H9 (cell line): ENCODE measurements at regions not wholly inside any gene's neighbourhood (a gene's known extent, or its start where the extent isn't known, plus 50 kb on each side); places are given as distances from the start of the nearest gene placed in this dataset.
A peak's percentile ranks its signal among the peaks of the same experiment; 100 is the strongest.
"Not testable (repeated sequence)": the region's sequence is repeated elsewhere in the genome, so short reads cannot be mapped to it uniquely, and the experiment has no call there.

Experiments used
- DNase-seq: peaks from one replicate; pipeline ENCODE4 v3.0.0-alpha.2; 2017
- H2AFZ ChIP-seq: one replicate; pipeline ENCODE4 v1.6.1; 2013; ENCODE audit warnings: mild to moderate bottlenecking, low read length, control low read depth, moderate library complexity
- H2AK5ac ChIP-seq: 2 replicates; pipeline ENCODE4 v1.6.1; 2013; ENCODE audit warnings: low read length, control low read depth, mixed read lengths; ENCODE audit not compliant: insufficient read length
- H2BK120ac ChIP-seq: one replicate; pipeline ENCODE4 v1.6.1; 2013; ENCODE audit warnings: low read depth, mild to moderate bottlenecking, low read length, control low read depth, inconsistent platforms; ENCODE audit not compliant: poor library complexity, severe bottlenecking
- H2BK12ac ChIP-seq: 2 replicates; pipeline ENCODE4 v1.6.1; 2013; ENCODE audit warnings: low read length, control low read depth, mixed read lengths, low read depth; ENCODE audit not compliant: insufficient read length
- H2BK15ac ChIP-seq: 2 replicates; pipeline ENCODE4 v1.6.1; 2013; ENCODE audit warnings: low read depth, low read length, control low read depth
- H2BK20ac ChIP-seq: one replicate; pipeline ENCODE4 v1.6.1; 2013; ENCODE audit warnings: low read depth, mild to moderate bottlenecking, low read length, control low read depth, inconsistent platforms; ENCODE audit not compliant: poor library complexity, severe bottlenecking
- H2BK5ac ChIP-seq: 2 replicates; pipeline ENCODE4 v1.6.1; 2013; ENCODE audit warnings: low read length, control low read depth, mixed read lengths; ENCODE audit not compliant: insufficient read length
- H3K14ac ChIP-seq: 2 replicates; pipeline ENCODE4 v1.6.1; 2013; ENCODE audit warnings: low read length, control low read depth; ENCODE audit not compliant: insufficient read depth
- H3K18ac ChIP-seq: 2 replicates; pipeline ENCODE4 v1.6.1; 2013; ENCODE audit warnings: low read depth, mild to moderate bottlenecking, mixed read lengths, low read length, control low read depth; ENCODE audit not compliant: insufficient read length
- H3K23ac ChIP-seq: 2 replicates; pipeline ENCODE4 v1.6.1; 2013; ENCODE audit warnings: low read length, control low read depth, mixed read lengths, low read depth; ENCODE audit not compliant: insufficient read length
- H3K23me2 ChIP-seq: 2 replicates; pipeline ENCODE4 v1.6.1; 2013; ENCODE audit warnings: low read depth, mild to moderate bottlenecking, mixed read lengths, low read length, control low read depth; ENCODE audit not compliant: insufficient read length, poor library complexity, severe bottlenecking
- H3K27ac ChIP-seq: 2 replicates; pipeline ENCODE4 v1.5.1; 2013; ENCODE audit warnings: low read length, control low read depth, mixed read lengths, low read depth; ENCODE audit not compliant: insufficient read length
- H3K27me3 ChIP-seq: 2 replicates; pipeline ENCODE4 v1.6.1; 2013; ENCODE audit warnings: low read length, control low read depth, inconsistent platforms; ENCODE audit not compliant: insufficient read depth
- H3K4ac ChIP-seq: 2 replicates; pipeline ENCODE4 v1.6.1; 2013; ENCODE audit warnings: low read depth, mild to moderate bottlenecking, control low read depth, inconsistent platforms, low read length, moderate library complexity
- H3K4me1 ChIP-seq: 2 replicates; pipeline ENCODE4 v1.6.1; 2013; ENCODE audit warnings: low read length, control low read depth, inconsistent platforms; ENCODE audit not compliant: insufficient read depth
- H3K4me2 ChIP-seq: 2 replicates; pipeline ENCODE4 v1.6.1; 2013; ENCODE audit warnings: low read length, control low read depth, mixed read lengths; ENCODE audit not compliant: insufficient read length, insufficient read depth
- H3K56ac ChIP-seq: 2 replicates; pipeline ENCODE4 v1.6.1; 2013; ENCODE audit warnings: low read depth, mild to moderate bottlenecking, mixed read lengths, low read length, control low read depth; ENCODE audit not compliant: insufficient read length
- H3K79me1 ChIP-seq: 2 replicates; pipeline ENCODE4 v1.6.1; 2013; ENCODE audit warnings: low read depth, mild to moderate bottlenecking, moderate library complexity, low read length, control low read depth, inconsistent platforms; ENCODE audit not compliant: insufficient read depth, poor library complexity, severe bottlenecking
- H3K79me2 ChIP-seq: 2 replicates; pipeline ENCODE4 v1.6.1; 2013; ENCODE audit warnings: low read length, control low read depth, inconsistent platforms; ENCODE audit not compliant: insufficient read depth
- H3K9ac ChIP-seq: 2 replicates; pipeline ENCODE4 v1.6.1; 2013; ENCODE audit warnings: low read length, control low read depth, mixed read lengths; ENCODE audit not compliant: insufficient read length; ENCODE audit errors: extremely low read depth
- H3K9me3 ChIP-seq: one replicate; pipeline ENCODE4 v1.6.1; 2013; ENCODE audit warnings: low read depth, low read length, inconsistent platforms; ENCODE audit not compliant: control insufficient read depth
- H3T11ph ChIP-seq: one replicate; pipeline ENCODE4 v1.6.1; 2013; ENCODE audit warnings: mild to moderate bottlenecking, low read length, control low read depth, inconsistent platforms
- H4K20me1 ChIP-seq: one replicate; pipeline ENCODE4 v1.6.1; 2013; ENCODE audit not compliant: control insufficient read depth, insufficient read length, insufficient read depth
- H4K5ac ChIP-seq: 2 replicates; pipeline ENCODE4 v1.6.1; 2013; ENCODE audit warnings: low read depth, mild to moderate bottlenecking, mixed read lengths, low read length, control low read depth; ENCODE audit not compliant: insufficient read length
- H4K8ac ChIP-seq: replicated peaks from 2 replicates; pipeline ENCODE4 v1.6.1; 2013; ENCODE audit warnings: low read length, control low read depth, mixed read lengths, low read depth; ENCODE audit not compliant: insufficient read length
- H4K91ac ChIP-seq: 2 replicates; pipeline ENCODE4 v1.6.1; 2013; ENCODE audit warnings: low read depth, mild to moderate bottlenecking, moderate library complexity, mixed read lengths, low read length, control low read depth; ENCODE audit not compliant: insufficient read length
- H3K27ac Mint-ChIP-seq, 3 experiments: 2 replicates in 2 of 3; 3 replicates in 1 of 3; pipeline ENCODE4 v1.8.0; 2020 to 2021; ENCODE audit warnings: mixed read lengths in 3 of 3, mild to moderate bottlenecking in 1 of 3, moderate library complexity in 1 of 3
- H3K27me3 Mint-ChIP-seq: 2 replicates; pipeline ENCODE4 v1.8.0; 2021; ENCODE audit warnings: low read depth, mild to moderate bottlenecking, moderate library complexity, mixed read lengths
- H3K36me3 Mint-ChIP-seq, 3 experiments: 2 replicates in 2 of 3; 3 replicates in 1 of 3; pipeline ENCODE4 v1.8.0; 2020 to 2021; ENCODE audit warnings: low read depth in 3 of 3, mixed read lengths in 3 of 3; ENCODE audit not compliant: insufficient read depth in 1 of 3
- H3K4me1 Mint-ChIP-seq, 2 experiments: 2 replicates each; pipeline ENCODE4 v1.8.0; 2020; ENCODE audit warnings: mixed read lengths in 2 of 2
- H3K4me3 Mint-ChIP-seq, 2 experiments: 2 replicates in 1 of 2; 3 replicates in 1 of 2; pipeline ENCODE4 v1.8.0; 2020 to 2021; ENCODE audit warnings: mild to moderate bottlenecking in 2 of 2, mixed read lengths in 2 of 2, moderate library complexity in 1 of 2
- H3K9me3 Mint-ChIP-seq, 2 experiments: 2 replicates in 1 of 2; 3 replicates in 1 of 2; pipeline ENCODE4 v1.8.0; 2020; ENCODE audit warnings: mild to moderate bottlenecking in 2 of 2, mixed read lengths in 2 of 2, moderate library complexity in 1 of 2
- WGBS: extraction: QIAGEN DNeasy Blood & Tissue Kit; methylation state at CpG from one replicate; pipeline ENCODE4 v1.1.7; 2013; ENCODE audit warnings: missing lambda C conversion rate, low lambda C conversion rate, mixed read lengths; ENCODE audit not compliant: insufficient read length; ENCODE audit errors: extremely low coverage; 5-methylcytosine and 5-hydroxymethylcytosine counted together
- TF ChIP-seq, protein P1 (sequence below): fragments of 200-600 bp; sonication (generic); conservative IDR thresholded peaks from 3 replicates; pipeline ENCODE4 v1.8.0; 2021; ENCODE audit warnings: antibody characterized with exemption, mild to moderate bottlenecking

DNA sequence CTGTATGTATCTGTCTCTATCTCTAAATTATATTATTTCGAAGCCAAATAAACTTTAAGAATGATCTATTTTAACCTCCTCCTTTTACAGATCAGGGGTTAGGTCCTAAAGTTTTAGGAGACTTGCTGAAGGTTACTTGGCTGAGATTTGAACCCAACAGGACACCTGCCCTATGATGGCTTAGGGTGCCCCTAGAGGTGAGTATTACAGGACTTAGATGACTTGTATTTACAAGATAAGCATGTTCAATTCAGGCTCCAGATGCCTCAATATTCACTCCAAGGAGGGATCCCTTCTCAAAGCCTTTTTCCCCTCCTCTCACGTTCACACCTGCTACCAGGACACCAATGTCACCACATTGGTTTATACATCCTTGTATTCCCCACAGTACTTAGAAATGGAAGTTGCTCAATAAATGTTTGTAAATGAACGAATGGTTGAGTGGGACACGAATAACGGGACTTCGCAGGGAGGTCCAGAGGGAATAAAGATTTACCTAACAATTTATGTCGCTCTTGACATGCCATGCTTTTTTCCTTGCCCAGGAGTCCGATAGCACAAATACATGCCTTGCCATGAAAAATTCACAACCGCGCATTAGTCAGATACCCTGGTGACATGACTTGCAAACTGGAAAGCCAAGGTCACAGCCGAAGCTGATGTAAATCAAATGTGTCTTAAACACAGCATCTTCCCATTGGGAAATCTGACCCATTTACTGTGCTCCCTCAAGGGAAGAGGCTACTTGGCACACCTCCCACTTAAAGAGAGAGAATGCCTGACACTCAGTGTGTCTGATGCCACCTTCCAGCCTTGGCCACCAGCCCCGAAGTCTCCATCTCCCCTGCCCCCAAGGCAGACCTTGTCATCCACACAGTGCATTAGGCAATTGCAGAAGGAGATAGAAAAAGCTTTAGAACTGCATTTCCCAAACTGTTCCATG, 872.2 kb upstream of the AUTS2 start:
- Histone ChIP-seq H2BK15ac (no peak overlapping the region), H3K9me3 (no peaks in the 10 kb centered on the region), H3K56ac (no peak overlapping the region), H2AK5ac (no peak overlapping the region), H3K23ac (no peak overlapping the region), H2BK20ac (no peak overlapping the region), H3K18ac (no peak overlapping the region), H4K91ac (no peak overlapping the region), H3K79me1 (no peaks in the 10 kb centered on the region), H2BK5ac (no peak overlapping the region), H3K23me2 (no peaks in the 10 kb centered on the region), H3K14ac (no peak overlapping the region), H3K4me2 (no peak overlapping the region), H3K27ac (no peak overlapping the region), H4K5ac (no peak overlapping the region), H3K9ac (no peak overlapping the region), H3K4ac (no peak overlapping the region), H2AFZ (no peak overlapping the region), H3K27me3 (no peaks in the 10 kb centered on the region), H2BK120ac (no peak overlapping the region), H3K4me1 (no peaks in the 10 kb centered on the region; the same call in 1 of the 2 replicates), H4K8ac (no peak overlapping the region), H2BK12ac (no peak overlapping the region), H3T11ph (no peak overlapping the region), H3K79me2 (no peaks in the 10 kb centered on the region), H4K20me1 (no peaks in the 10 kb centered on the region)
- no peaks in the 10 kb centered on the region for H3K27me3 Mint-ChIP-seq
- H3K4me3 Mint-ChIP-seq = no peak overlapping the region
- H3K4me1 Mint-ChIP-seq = peaks cover 12 to 20% of the 10 kb centered on the region in 2 experiments
- H3K9me3 Mint-ChIP-seq = no peaks in the 10 kb centered on the region
- TF ChIP-seq, protein P1, sequence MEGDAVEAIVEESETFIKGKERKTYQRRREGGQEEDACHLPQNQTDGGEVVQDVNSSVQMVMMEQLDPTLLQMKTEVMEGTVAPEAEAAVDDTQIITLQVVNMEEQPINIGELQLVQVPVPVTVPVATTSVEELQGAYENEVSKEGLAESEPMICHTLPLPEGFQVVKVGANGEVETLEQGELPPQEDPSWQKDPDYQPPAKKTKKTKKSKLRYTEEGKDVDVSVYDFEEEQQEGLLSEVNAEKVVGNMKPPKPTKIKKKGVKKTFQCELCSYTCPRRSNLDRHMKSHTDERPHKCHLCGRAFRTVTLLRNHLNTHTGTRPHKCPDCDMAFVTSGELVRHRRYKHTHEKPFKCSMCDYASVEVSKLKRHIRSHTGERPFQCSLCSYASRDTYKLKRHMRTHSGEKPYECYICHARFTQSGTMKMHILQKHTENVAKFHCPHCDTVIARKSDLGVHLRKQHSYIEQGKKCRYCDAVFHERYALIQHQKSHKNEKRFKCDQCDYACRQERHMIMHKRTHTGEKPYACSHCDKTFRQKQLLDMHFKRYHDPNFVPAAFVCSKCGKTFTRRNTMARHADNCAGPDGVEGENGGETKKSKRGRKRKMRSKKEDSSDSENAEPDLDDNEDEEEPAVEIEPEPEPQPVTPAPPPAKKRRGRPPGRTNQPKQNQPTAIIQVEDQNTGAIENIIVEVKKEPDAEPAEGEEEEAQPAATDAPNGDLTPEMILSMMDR = peak; percentile 54; the same call in 2 of the 3 replicates
- WGBS = no CpG with 5 or more reads among the region's 12 CpGs
- no peak overlapping the region for H3K27ac Mint-ChIP-seq
- H3K36me3 Mint-ChIP-seq = no peaks in the 10 kb centered on the region
- DNase-seq = no peak

DNA sequence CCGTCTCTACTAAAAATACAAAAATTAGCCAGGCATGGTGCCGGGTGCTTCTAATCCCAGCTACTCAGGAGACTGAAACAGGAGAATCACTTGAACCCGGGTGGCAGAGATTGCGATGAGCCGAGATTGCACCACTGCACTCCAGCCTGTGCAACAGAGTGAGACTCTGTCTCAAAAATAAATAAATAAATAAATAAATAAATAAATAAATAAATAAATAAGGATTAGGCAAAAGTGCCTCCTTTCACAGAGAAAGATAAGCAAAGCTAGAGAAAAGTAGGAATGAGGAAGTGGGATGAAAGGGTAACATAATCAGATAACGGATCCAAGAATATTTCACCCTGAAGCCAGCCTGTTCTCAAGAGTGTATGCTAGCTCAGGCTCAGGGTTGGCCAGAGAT, 869.6 kb upstream of the AUTS2 start:
- not testable (repeated sequence) for H4K91ac ChIP-seq, H2BK12ac ChIP-seq, H4K20me1 ChIP-seq, H3K79me1 ChIP-seq, H3K4me1 ChIP-seq, DNase-seq, H3K23me2 ChIP-seq, H3K27ac ChIP-seq, H3T11ph ChIP-seq, H2BK20ac ChIP-seq, H3K4ac ChIP-seq, H3K4me3 Mint-ChIP-seq, H3K27me3 ChIP-seq, H2AFZ ChIP-seq, H2BK15ac ChIP-seq, H3K23ac ChIP-seq, H3K27me3 Mint-ChIP-seq, H2AK5ac ChIP-seq, H3K14ac ChIP-seq, H3K9ac ChIP-seq, H3K4me2 ChIP-seq, H2BK5ac ChIP-seq, H4K8ac ChIP-seq, H2BK120ac ChIP-seq, H4K5ac ChIP-seq, H3K56ac ChIP-seq, H3K79me2 ChIP-seq, H3K18ac ChIP-seq, H3K27ac Mint-ChIP-seq, H3K36me3 Mint-ChIP-seq, H3K9me3 ChIP-seq, H3K9me3 Mint-ChIP-seq
- no CpG with 5 or more reads among the region's 6 CpGs for WGBS
- peaks cover 14 to 21% of the 10 kb centered on the region in 2 experiments for H3K4me1 Mint-ChIP-seq
